ENCODE measurements at regions not wholly inside any gene's neighbourhood (a gene's known extent, or its start where the extent isn't known, plus 50 kb on each side); places are given as distances from the start of the nearest gene placed in this dataset.

DNA sequence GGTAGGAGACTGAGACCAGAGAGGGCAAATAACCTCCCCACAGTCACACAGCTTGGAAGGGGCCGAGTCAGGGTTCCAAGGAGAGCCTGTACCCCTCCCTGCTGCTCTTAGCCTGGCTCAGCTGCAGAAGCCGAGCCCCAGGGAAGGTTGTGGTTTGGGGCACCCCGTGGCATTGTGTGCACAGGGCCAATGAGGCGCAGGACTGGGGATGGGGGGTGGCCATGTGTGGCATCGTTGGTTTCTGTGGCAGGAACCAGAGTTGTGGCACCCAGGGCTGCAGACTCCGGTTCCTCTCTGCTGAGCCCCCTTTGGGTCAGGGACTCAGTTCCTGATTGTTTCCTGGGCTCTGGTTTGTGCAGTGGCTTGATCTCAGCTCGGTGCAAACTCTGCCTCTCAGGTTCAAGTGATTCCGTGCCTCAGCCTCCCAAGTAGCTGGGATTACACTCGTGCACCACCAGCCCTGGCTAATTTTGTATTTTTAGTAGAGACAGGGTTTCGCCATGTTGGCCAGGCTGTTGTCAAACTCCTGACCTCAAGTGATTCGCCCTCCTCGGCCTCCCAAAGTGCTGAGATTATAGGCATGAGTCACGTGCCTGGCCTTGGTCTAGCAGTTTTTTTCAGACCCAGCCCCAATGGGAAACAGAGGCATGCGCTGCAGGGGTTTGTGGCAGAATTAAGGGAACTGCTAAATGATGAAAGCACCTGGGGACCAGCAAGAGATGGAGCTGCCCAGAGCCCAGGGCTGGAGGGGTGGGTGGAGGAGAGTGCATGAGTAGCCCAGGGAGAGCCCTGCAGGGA is 221.0 kb upstream of the SULF2 start:
- H3K27ac Mint-ChIP-seq: no peak overlapping the region
- H3K9me3 Mint-ChIP-seq: peaks cover 13% of the 10 kb centered on the region
- H3K4me1 Mint-ChIP-seq: peaks cover 12% of the 10 kb centered on the region
- H3K27me3 Mint-ChIP-seq: peaks cover 20% of the 10 kb centered on the region
- H3K36me3 Mint-ChIP-seq (ENCODE audit: low read depth): no peaks in the 10 kb centered on the region
- ATAC-seq (no peak), DNase-seq (no peak)
- H3K4me3 Mint-ChIP-seq: no peak overlapping the region

GRCh38 chr20:48003021-48003420 is 217.7 kb upstream of the SULF2 start:
- ATAC-seq (no peak), DNase-seq (no peak)
- peaks cover 8% of the 10 kb centered on the region for H3K9me3 Mint-ChIP-seq
- no peak overlapping the region for H3K27ac Mint-ChIP-seq
- peaks cover 12% of the 10 kb centered on the region for H3K4me1 Mint-ChIP-seq
- no peak overlapping the region for H3K4me3 Mint-ChIP-seq
- no peaks in the 10 kb centered on the region for H3K36me3 Mint-ChIP-seq (ENCODE audit: low read depth)
- peaks cover 16% of the 10 kb centered on the region for H3K27me3 Mint-ChIP-seq

GRCh38 chr20:48002517-48002970 is 217.3 kb upstream of the SULF2 start:
- Mint-ChIP-seq H3K27ac (no peak overlapping the region), H3K36me3 (ENCODE audit: low read depth) (no peaks in the 10 kb centered on the region), H3K9me3 (peaks cover 3% of the 10 kb centered on the region), H3K27me3 (peaks cover 15% of the 10 kb centered on the region), H3K4me3 (no peak overlapping the region), H3K4me1 (peaks cover 12% of the 10 kb centered on the region)
- DNase-seq (no peak), ATAC-seq (no peak)

- peaks cover 3% of the 10 kb centered on the region for H3K4me1 Mint-ChIP-seq
- no peaks in the 10 kb centered on the region for H3K9me3 Mint-ChIP-seq
- ATAC-seq: no peak
- H3K36me3 Mint-ChIP-seq (ENCODE audit: low read depth): no peaks in the 10 kb centered on the region
- no peaks in the 10 kb centered on the region for H3K27me3 Mint-ChIP-seq
- H3K4me3 Mint-ChIP-seq: no peak overlapping the region
- no peak for DNase-seq
- H3K27ac Mint-ChIP-seq: no peak overlapping the region
Observed at GRCh38 chr20:47999166-47999565, 213.9 kb upstream of the SULF2 start.

GRCh38 chr20:47998736-47999135 is 213.5 kb upstream of the SULF2 start:
- no peaks in the 10 kb centered on the region for H3K4me1 Mint-ChIP-seq
- H3K9me3 Mint-ChIP-seq: no peaks in the 10 kb centered on the region
- ATAC-seq (no peak), DNase-seq (no peak)
- H3K27ac Mint-ChIP-seq: no peak overlapping the region
- no peaks in the 10 kb centered on the region for H3K27me3 Mint-ChIP-seq
- H3K4me3 Mint-ChIP-seq: no peak overlapping the region
- no peaks in the 10 kb centered on the region for H3K36me3 Mint-ChIP-seq (ENCODE audit: low read depth)

DNA sequence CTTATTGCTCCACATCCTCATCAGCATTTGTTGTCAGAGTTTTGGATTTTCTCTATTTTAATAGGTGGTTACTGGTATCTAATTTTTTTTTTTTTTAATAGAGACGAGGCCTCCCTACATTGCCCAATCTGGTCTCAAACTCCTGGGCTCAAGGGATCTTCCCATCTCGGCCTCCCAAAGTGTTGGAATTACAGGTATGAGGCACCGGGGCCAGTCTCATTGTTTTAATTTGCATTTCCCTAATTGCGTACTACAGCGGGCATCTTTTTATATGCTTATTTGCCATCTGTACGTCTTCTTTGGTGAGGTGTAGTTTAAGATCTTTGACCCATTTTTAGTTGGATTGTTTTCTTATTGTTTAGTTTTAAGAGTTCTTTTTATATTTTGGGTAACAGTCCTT is 210.4 kb upstream of the SULF2 start:
- Mint-ChIP-seq H3K4me1 (no peaks in the 10 kb centered on the region), H3K27ac (no peak overlapping the region), H3K9me3 (peaks cover 6% of the 10 kb centered on the region), H3K27me3 (peaks cover 4% of the 10 kb centered on the region), H3K36me3 (ENCODE audit: low read depth) (no peaks in the 10 kb centered on the region), H3K4me3 (no peak overlapping the region)
- DNase-seq: no peak
- no peak for ATAC-seq

GRCh38 chr20:47993817-47994216 is 208.5 kb upstream of the SULF2 start:
- DNase-seq (no peak), ATAC-seq (no peak)
- no peaks in the 10 kb centered on the region for H3K36me3 Mint-ChIP-seq (ENCODE audit: low read depth)
- peaks cover 4% of the 10 kb centered on the region for H3K27me3 Mint-ChIP-seq
- no peak overlapping the region for H3K27ac Mint-ChIP-seq
- peaks cover 6% of the 10 kb centered on the region for H3K9me3 Mint-ChIP-seq
- H3K4me1 Mint-ChIP-seq: no peaks in the 10 kb centered on the region
- no peak overlapping the region for H3K4me3 Mint-ChIP-seq

DNA sequence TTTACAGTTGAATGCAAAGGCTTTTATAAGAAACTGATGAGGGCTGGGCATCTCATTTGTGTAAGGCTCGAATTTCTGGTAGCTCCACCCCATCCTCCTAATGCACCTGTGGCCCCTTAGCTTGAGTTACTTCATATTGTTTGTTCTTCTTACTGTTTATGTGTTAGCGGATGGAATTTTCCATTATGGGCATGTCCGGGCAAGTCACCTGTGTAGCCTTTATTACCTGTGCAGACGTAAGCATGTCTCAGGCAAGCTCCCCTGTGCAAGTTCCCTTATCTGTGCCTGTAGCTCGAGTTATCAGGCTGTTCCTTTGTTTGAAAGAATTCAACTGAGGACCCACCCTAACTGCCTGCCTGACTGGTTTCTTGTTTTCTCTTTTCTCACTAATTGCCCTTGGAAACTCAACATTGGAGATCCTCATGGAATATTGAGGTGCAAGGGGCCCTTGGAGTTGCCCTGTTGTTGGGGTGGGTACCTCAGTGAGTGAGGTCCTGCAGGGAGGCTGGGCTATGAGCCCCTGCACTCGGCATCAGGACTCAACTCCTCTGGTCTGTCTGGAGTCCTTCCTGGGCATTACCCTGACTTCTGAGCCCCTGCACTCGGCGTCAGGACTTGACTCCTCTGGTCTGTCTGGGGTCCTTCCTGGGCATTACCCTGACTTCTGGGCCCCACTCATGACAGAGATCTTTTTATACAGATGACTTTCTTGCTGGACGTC is 207.9 kb upstream of the SULF2 start:
- Mint-ChIP-seq H3K27me3 (peaks cover 4% of the 10 kb centered on the region), H3K36me3 (ENCODE audit: low read depth) (no peaks in the 10 kb centered on the region), H3K27ac (no peak overlapping the region), H3K9me3 (peaks cover 6% of the 10 kb centered on the region), H3K4me3 (no peak overlapping the region), H3K4me1 (no peaks in the 10 kb centered on the region)
- no peak for DNase-seq
- ATAC-seq: no peak

- no peak overlapping the region for H3K4me3 Mint-ChIP-seq
- H3K36me3 Mint-ChIP-seq (ENCODE audit: low read depth): no peaks in the 10 kb centered on the region
- no peak overlapping the region for H3K27ac Mint-ChIP-seq
- no peak for DNase-seq
- no peaks in the 10 kb centered on the region for H3K4me1 Mint-ChIP-seq
- peaks cover 4% of the 10 kb centered on the region for H3K27me3 Mint-ChIP-seq
- peaks cover 6% of the 10 kb centered on the region for H3K9me3 Mint-ChIP-seq
- no peak for ATAC-seq
Observed at GRCh38 chr20:47991875-47992488, 206.7 kb upstream of the SULF2 start.

GRCh38 chr20:47990507-47991150 is 205.3 kb upstream of the SULF2 start:
- no peak overlapping the region for H3K4me3 Mint-ChIP-seq
- ATAC-seq: no peak
- DNase-seq: no peak
- no peaks in the 10 kb centered on the region for H3K36me3 Mint-ChIP-seq (ENCODE audit: low read depth)
- no peak overlapping the region for H3K27ac Mint-ChIP-seq
- peaks cover 6% of the 10 kb centered on the region for H3K9me3 Mint-ChIP-seq
- H3K4me1 Mint-ChIP-seq: no peaks in the 10 kb centered on the region
- H3K27me3 Mint-ChIP-seq: peaks cover 4% of the 10 kb centered on the region

DNA sequence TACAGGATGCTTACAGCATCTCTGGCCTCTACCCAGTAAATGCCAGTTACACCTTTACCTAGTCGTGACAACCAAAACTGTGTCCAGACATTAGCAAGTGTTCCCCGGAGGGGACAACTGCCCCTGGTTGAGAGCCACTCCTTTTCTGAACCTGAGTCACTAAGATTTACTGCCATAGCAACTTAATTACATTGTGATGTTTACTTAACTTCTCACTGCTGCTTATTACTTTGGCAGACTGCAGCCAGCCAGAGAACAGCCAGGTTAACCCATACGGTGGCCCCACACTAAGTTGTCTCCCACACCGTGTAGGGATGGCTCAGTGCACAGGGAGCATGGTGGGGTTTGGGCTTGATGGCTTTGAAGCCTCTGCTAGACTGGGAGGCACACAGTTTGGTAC is 204.7 kb upstream of the SULF2 start:
- Mint-ChIP-seq H3K36me3 (ENCODE audit: low read depth) (no peaks in the 10 kb centered on the region), H3K27ac (no peak overlapping the region), H3K27me3 (peaks cover 4% of the 10 kb centered on the region), H3K4me3 (no peak overlapping the region), H3K4me1 (no peaks in the 10 kb centered on the region), H3K9me3 (peaks cover 6% of the 10 kb centered on the region)
- DNase-seq (no peak), ATAC-seq (no peak)

- no peak overlapping the region for H3K4me3 Mint-ChIP-seq
- H3K9me3 Mint-ChIP-seq: peaks cover 6% of the 10 kb centered on the region
Observed at GRCh38 chr20:47988676-47989075, 203.4 kb upstream of the SULF2 start.

DNA sequence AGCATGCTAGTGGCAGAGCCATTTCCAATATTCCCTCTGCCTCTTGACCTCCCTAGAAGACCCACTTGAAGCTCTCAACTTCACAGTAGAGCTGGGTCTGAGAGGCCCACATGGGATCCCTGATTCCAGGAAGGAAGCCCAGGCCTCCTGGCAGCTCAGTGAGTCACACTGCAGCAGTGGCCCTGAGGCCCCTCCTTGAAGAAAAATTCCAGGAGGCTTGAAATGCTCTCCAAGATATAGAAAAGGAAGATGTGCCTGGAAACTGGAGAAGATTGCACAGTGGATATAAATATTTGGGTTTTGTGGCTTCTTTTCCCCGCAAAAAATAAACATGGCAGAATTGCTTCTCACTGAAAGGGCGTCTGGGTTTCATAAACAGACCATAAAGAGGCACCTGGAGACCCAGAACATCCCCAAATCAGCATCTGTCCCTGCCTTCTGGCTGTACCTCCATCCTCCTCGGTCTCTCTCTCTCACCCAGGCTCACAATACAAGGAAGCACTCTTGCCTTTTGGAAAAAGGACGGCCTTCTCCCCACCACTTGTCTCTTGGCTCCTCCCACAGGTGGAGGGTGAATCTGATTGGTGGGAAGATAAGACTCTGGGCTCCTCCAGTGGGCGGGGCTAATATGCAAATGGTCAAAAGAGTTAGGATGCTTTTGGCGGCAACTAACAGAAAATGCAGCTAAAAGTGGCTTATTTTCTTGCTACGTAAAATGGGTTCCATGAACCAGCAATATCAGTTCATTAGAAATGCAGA is 200.0 kb upstream of the SULF2 start:
- no peak for DNase-seq
- Mint-ChIP-seq H3K9me3 (no peaks in the 10 kb centered on the region), H3K27me3 (no peaks in the 10 kb centered on the region), H3K4me3 (no peak overlapping the region), H3K4me1 (no peaks in the 10 kb centered on the region), H3K27ac (no peak overlapping the region), H3K36me3 (ENCODE audit: low read depth) (no peaks in the 10 kb centered on the region)
- ATAC-seq: no peak

More at GRCh38 chr20:47988676-47989075, 203.4 kb upstream of the SULF2 start:
- H3K36me3 Mint-ChIP-seq (ENCODE audit: low read depth): no peaks in the 10 kb centered on the region
- H3K4me1 Mint-ChIP-seq: no peaks in the 10 kb centered on the region
- H3K27me3 Mint-ChIP-seq: peaks cover 4% of the 10 kb centered on the region
- no peak for DNase-seq
- no peak overlapping the region for H3K27ac Mint-ChIP-seq
- no peak for ATAC-seq

- DNase-seq: no peak
- no peak overlapping the region for H3K27ac Mint-ChIP-seq
- no peaks in the 10 kb centered on the region for H3K4me1 Mint-ChIP-seq
- no peaks in the 10 kb centered on the region for H3K27me3 Mint-ChIP-seq
- no peaks in the 10 kb centered on the region for H3K36me3 Mint-ChIP-seq (ENCODE audit: low read depth)
- no peak for ATAC-seq
- no peak overlapping the region for H3K4me3 Mint-ChIP-seq
- H3K9me3 Mint-ChIP-seq: no peaks in the 10 kb centered on the region
Observed at GRCh38 chr20:47984437-47984836, 199.2 kb upstream of the SULF2 start.
